ENCODE measurements at regions not wholly inside any gene's neighbourhood (a gene's known extent, or its start where the extent isn't known, plus 50 kb on each side); places are given as distances from the start of the nearest gene placed in this dataset.

DNA sequence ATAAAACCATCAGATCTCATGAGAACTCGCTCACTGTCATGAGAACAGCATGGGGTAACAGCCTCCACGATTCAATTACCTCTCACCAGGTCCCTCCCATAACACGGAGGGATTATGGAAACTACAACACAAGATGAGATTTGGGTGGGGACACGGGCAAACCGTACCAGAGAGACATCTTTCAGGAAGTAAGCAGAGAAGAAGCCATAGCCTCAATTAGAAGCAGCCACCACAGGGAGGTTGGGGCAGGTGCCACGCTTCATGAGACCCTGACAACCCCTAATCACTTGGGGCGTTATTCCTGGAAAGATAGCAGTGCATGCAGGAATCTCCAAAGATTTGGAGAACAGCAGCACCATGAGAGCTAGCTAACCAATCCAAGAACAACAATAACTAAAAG is 52.9 kb upstream of the SIRPG start:
- DNase-seq, result no peak
- WGBS, 2 donors, result 72 to 78% methylated on average over 7 of the region's 7 CpGs

DNA sequence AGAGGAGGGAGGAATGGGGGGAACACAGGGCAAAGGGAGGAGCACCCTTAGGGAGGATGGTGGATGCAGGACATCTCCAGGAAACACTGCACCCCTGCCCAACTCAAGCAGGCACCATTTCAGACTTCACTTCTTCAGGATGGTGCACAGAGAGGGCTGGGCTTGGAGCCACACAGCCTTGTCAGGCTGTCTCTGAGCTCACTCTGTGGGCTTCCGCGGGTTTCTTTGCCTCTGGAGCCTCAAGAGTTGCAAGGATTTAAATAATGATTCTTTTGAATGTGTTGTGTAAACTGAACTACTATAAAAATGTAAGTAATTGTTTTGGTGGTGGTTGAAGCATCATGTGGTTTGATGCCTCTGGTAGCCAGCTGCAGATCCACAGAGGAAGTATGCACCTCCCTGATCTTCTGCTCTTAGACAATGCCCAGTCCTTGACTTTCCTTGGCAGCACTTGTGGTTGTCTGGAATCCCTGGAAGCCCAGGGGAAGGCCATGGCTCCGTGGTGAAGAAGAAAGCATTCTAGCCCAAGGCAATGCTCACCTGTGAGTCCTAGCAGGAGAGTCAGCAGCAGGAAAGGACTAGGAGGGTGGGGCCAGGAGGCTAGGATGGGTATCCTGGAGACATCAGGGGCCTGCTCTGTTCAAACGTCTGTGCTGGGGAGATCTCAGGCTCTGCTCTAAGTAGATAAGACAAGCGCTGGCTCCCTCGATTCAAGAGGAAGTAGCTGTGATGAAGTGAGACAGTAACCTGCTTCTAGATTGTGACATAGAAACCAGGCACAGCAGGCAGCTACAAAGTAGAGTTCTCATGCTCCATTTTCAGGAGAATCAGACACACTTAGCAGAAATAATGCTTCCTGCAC is 50.2 kb upstream of the SIRPG start:
- Histone ChIP-seq H3K36me3 (no peaks in the 10 kb centered on the region), H3K27me3 (no peaks in the 10 kb centered on the region)
- no peak for DNase-seq

More for the DNA sequence above, 52.9 kb upstream of the SIRPG start:
- no peaks in the 10 kb centered on the region for H3K27me3 ChIP-seq
- TF ChIP-seq CTCF (IDR thresholded peaks at IDR 0.05), result no peak
- no peak for TF ChIP-seq POLR2AphosphoS5 (IDR thresholded peaks at IDR 0.05)
- TF ChIP-seq POLR2A (IDR thresholded peaks at IDR 0.05), result no peak
- TF ChIP-seq EP300 (IDR thresholded peaks at IDR 0.05), result no peak
- no peaks in the 10 kb centered on the region for H3K9me3 ChIP-seq
- H3K4me3 ChIP-seq, result no peak overlapping the region
- H3K4me1 ChIP-seq, result no peaks in the 10 kb centered on the region
- intact Hi-C loops (cut with DNase I), result no loop called here
- H3K27ac ChIP-seq, result no peak overlapping the region
- H3K36me3 ChIP-seq, result no peaks in the 10 kb centered on the region

More for the DNA sequence above, 50.2 kb upstream of the SIRPG start:
- no peak overlapping the region for H3K4me3 ChIP-seq
- no peaks in the 10 kb centered on the region for H3K9me3 ChIP-seq
- no peaks in the 10 kb centered on the region for H3K4me1 ChIP-seq
- no peak for TF ChIP-seq POLR2AphosphoS5 (IDR thresholded peaks at IDR 0.05)
- TF ChIP-seq CTCF (IDR thresholded peaks at IDR 0.05), result no peak
- TF ChIP-seq EP300 (IDR thresholded peaks at IDR 0.05), result no peak
- no peak for TF ChIP-seq POLR2A (IDR thresholded peaks at IDR 0.05)
- 50 to 74% methylated on average over 6 of the region's 6 CpGs for WGBS, 2 donors
- intact Hi-C loops (cut with DNase I), result no loop called here
- no peak overlapping the region for H3K27ac ChIP-seq
